ENCODE measurements at regions not wholly inside any gene's neighbourhood (a gene's known extent, or its start where the extent isn't known, plus 50 kb on each side); places are given as distances from the start of the nearest gene placed in this dataset.
"Not testable (repeated sequence)": the region's sequence is repeated elsewhere in the genome, so short reads cannot be mapped to it uniquely, and the experiment has no call there.

- DNase-seq (ENCODE audit: low spot score): no peak
These were observed 266.6 kb downstream of the KCTD12 start for GRCh38 chr13:76619631-76620030.

GRCh38 chr13:76610819-76611415, 275.3 kb downstream of the KCTD12 start:
- no peak for DNase-seq (ENCODE audit: low spot score)

GRCh38 chr13:76609643-76610042, 276.6 kb downstream of the KCTD12 start:
- DNase-seq (ENCODE audit: low spot score): no peak

GRCh38 chr13:76607866-76608265, 278.3 kb downstream of the KCTD12 start:
- DNase-seq (ENCODE audit: low spot score): no peak

GRCh38 chr13:76600081-76600480, 286.1 kb downstream of the KCTD12 start:
- no peak for DNase-seq (ENCODE audit: low spot score)

- DNase-seq (ENCODE audit: low spot score): no peak
These were observed 288.3 kb downstream of the KCTD12 start for GRCh38 chr13:76597868-76598267.

- DNase-seq (ENCODE audit: low spot score): no peak
These were observed 290.0 kb downstream of the KCTD12 start for GRCh38 chr13:76596216-76596615.

GRCh38 chr13:76594435-76594834, 291.8 kb downstream of the KCTD12 start:
- DNase-seq (ENCODE audit: low spot score): no peak

- no peak for DNase-seq (ENCODE audit: low spot score)
These were observed 299.4 kb downstream of the KCTD12 start for GRCh38 chr13:76586842-76587241.

GRCh38 chr13:76579701-76580100, 306.5 kb downstream of the KCTD12 start:
- DNase-seq (ENCODE audit: low spot score): no peak

- DNase-seq (ENCODE audit: low spot score): not testable (repeated sequence)
These were observed 310.6 kb downstream of the KCTD12 start for GRCh38 chr13:76575634-76576033.

GRCh38 chr13:76570510-76570971, 315.7 kb downstream of the KCTD12 start:
- DNase-seq (ENCODE audit: low spot score): no peak

GRCh38 chr13:76556627-76557026, 329.6 kb downstream of the KCTD12 start:
- no peak for DNase-seq (ENCODE audit: low spot score)

GRCh38 chr13:76552807-76553206, 333.4 kb downstream of the KCTD12 start:
- DNase-seq (ENCODE audit: low spot score): no peak

- no peak for DNase-seq (ENCODE audit: low spot score)
These were observed 334.0 kb downstream of the KCTD12 start for GRCh38 chr13:76552041-76552772.

GRCh38 chr13:76542176-76542575, 344.0 kb downstream of the KCTD12 start:
- DNase-seq (ENCODE audit: low spot score): no peak

GRCh38 chr13:76538004-76538403, 348.2 kb downstream of the KCTD12 start:
- no peak for DNase-seq (ENCODE audit: low spot score)

- no peak for DNase-seq (ENCODE audit: low spot score)
These were observed 353.0 kb downstream of the KCTD12 start for GRCh38 chr13:76533251-76533650.

GRCh38 chr13:76527041-76527440, 359.2 kb downstream of the KCTD12 start:
- no peak for DNase-seq (ENCODE audit: low spot score)

GRCh38 chr13:76523740-76524340, 362.4 kb downstream of the KCTD12 start:
- DNase-seq (ENCODE audit: low spot score): no peak

- no peak for DNase-seq (ENCODE audit: low spot score)
These were observed 364.0 kb downstream of the KCTD12 start for GRCh38 chr13:76522083-76522755.

- no peak for DNase-seq (ENCODE audit: low spot score)
These were observed 366.5 kb downstream of the KCTD12 start for GRCh38 chr13:76519685-76520084.

GRCh38 chr13:76516586-76516985, 369.6 kb downstream of the KCTD12 start:
- DNase-seq (ENCODE audit: low spot score): no peak
